AG08395 (cell line): ENCODE measurements at regions not wholly inside any gene's neighbourhood (a gene's known extent, or its start where the extent isn't known, plus 50 kb on each side); places are given as distances from the start of the nearest gene placed in this dataset.

Experiments
- DNase-seq: peaks from one replicate; pipeline ENCODE4 v3.0.0; 2012; ENCODE audit warnings: mixed read lengths, low spot score

DNA sequence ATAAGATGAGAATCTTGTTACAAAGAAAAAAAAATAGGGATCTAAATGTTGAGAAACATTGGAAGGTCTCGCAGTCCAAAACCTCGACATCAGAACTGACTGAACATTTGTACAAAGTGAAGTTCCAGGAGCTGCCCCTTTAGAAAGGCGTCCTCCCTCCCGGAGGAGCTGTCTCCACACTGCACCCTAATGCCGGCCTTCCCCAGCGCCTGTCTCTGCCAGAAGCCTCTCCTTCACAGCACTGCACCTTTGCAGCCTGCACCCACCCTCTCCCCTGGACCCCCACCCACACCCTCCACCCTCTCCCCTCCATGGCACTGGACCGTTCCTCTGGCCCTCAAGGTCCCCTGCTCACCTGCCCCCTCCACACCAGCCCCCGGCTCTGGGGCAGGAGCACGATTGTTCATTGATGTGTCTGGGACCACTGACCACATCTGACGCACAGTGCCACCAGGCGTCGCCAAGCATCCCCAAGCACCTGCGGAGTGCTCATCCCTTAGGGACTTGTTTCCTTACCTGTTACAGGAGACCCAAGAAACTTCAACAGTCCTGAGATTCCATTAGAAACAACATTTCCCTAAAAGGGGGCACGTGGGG lies 90.3 kb upstream of the SNTG2 start:
- DNase-seq = no peak

DNA sequence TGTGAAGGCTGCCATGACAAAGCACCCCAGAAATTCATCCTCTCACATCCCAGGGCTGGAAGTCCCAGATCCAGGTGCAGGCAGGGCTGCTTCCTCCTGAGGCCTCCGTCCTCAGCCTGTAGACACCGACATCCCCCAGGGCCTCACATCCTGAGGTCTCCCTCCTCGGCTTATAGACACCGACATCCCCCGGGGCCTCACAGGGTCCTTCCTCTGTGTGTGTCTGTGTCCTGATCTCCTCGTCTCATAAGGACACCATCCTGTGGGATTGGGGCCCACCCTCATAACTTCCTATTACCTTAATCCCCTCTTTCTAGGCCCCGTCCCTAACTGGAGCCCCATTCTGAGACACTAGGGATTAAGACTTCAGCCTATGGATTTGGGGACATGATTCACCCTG lies 92.0 kb upstream of the SNTG2 start:
- DNase-seq = no peak

DNA sequence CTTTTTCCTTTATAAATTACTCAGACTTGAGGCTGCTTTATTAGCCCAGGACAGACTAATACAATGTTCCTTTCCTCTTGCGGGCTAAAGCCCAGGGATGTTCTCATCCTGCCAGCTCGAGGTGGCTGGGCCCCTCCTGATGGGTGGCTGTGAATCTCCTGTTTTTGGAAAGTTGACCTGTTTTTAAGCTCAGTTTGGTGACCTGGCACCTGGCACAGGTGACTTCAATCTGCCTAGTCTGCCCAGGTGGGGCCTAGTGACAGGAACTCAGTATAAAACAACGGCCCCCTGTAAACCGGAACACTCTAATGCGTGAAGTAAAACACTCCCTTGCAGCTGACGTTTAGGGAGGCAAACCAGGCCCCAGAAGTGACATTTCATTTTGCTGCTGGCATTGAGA lies 92.7 kb upstream of the SNTG2 start:
- DNase-seq = no peak

DNA sequence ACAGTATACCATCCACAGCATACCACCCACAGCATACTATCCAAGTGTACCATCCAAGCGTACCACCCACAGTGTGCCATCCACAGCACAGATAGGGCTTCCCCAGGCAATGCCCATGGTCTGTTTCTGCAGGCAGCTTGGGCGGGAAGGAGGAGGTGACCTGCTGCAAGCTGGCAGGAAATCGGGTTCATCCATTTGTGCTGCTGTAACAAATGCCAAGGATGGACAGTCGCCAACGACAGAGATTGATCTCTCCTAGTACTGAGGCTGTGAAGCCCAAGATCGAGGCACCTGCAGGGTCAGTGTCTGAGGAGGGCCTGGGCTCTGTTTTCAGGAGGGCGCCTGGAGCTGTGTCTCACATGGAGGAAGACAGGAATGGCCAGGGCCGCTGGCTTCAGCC lies 93.6 kb upstream of the SNTG2 start:
- no peak for DNase-seq

DNA sequence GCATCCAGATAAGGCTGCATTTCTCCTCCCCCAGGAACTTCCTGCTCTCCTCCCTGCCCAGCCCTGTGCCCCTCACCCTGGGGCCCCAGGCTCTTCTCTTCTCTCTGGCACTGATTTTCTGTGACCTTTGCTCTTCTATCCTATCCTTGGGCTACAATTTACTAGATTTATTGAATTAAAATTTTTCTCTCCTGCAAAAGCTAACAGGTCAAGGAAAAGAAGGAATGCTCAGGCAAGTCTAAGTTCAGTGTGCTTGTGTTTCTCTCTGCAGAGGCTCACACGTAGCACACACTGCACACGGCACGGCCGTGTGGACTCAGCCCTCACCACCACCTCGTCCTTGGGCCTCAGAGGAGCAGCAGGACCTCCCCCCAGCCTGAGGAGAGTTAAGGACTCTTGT lies 94.2 kb upstream of the SNTG2 start:
- DNase-seq = no peak

DNA sequence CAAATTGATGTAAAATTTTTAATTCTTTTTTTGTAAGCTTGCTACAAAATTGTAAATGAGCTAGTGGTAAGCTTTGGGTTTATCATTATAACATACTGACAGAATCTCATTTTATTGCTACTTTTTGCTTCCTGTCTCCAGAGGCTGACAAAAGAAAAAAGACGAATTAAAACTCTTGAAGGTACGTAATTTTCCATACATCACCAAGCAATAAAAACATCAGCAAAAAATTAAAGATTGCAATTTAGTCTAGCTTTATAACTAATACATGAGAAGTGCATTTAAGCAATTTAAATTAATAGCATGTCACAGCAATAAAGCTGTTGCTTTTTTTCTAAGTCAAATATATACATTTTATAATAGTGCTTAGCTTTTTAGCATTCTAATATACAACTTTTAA lies 94.6 kb upstream of the SNTG2 start:
- no peak for DNase-seq

DNA sequence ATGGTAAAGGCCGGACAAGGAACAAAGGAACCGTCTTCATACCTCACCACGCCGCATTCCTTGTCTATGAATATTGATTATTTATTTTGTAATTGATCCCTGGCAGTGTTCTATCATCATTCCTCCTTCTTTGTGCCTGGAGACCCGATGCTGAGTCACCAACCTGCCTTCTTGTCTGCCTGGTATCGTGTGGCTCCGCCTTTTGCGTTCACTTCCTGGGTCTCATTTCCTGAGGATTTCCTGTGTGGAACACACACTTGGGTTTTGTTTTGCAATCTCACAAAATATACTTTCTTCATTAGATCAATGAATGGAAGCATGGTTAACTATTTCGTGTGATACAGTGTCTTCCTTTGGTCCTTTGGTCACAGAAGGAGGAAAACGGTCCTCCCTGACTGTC lies 95.5 kb upstream of the SNTG2 start:
- DNase-seq = no peak

DNA sequence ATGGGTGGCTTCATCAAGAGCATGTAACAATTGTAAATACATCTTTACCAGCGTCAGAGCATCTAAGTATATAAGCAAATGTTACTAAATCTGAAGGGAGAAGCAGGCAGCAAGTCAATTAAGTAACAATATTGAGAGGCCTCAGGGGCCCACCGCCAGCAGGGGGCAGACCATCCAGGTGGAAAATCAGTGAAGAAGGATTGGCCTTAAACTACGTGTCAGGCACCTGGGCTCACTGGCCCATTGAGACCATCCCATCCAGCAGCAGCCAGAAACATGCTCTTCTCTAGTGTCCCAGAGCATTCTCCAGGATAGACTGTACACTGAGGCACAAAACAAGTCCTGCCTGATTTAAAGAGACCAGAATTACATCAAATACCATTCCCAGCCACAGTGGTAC lies 96.2 kb upstream of the SNTG2 start:
- DNase-seq = peak; percentile 19

DNA sequence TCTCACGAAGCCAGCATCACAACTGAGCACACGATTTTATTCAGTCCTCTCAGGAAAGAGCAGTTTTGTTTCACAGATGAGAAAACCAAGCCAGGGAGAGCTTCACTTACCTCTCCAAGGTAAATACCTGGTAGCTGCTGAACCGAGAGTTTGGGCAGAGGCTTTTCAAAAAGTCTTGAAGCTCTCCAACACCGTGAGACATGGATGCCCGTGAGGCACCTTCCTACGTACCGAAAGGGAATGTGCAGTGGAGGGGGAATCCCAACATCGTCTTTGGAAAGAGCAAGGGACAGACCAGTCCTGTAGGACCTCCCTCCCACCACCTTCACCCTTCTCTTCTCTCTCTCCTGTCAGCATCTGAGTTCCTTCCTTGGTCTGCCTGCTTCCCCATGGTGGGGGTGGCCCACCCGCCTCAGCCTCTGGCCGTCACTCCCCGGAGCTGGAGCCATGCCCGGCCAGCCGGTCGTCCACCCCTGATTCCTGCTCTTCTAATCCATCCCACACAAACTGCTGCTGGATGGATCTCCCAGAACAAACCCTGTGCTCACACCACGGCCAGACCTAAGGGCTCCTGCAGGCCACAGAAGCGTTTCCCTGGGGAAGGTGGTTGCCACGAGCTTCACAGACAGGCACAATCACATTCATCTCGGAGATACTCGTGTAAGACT lies 97.3 kb upstream of the SNTG2 start:
- DNase-seq = no peak

DNA sequence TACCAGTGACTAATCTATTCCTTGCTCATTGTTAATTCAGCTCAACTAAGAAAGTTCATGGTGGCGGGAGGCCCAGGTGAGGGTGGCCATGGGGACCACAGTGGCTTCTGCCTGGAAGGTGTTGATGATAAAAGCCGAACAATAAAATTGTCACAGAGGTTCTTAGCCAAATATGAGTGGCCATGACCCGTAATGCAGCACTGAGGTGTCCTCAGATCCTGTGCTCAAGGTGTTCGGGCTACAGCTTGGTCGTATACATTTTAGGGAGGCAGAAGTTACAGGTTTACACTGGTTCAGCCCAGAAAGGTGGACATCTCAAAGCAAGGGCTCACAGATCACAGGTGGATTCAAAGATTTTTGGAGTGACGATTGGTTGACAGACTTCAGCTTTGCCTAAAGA lies 98.5 kb upstream of the SNTG2 start:
- DNase-seq = no peak

DNA sequence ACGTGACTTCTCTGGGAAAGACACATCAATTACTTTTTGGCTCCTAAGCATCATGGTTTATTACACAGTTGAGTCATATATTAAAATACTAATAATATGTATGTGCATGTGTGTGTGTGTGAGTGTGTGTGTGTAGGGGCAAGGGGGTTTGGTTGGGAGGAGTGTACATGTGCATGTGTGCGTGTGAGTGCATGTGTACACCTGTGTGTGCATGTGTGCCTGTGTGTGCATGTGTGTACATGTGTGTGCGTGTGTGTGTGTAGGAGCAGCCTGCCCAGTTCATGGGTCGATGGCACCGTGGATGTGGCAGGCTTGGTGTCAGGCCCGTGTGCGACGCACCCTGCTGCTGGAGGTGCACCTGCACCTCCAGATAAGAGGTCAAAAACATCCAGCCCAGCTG lies 99.0 kb upstream of the SNTG2 start:
- no peak for DNase-seq

DNA sequence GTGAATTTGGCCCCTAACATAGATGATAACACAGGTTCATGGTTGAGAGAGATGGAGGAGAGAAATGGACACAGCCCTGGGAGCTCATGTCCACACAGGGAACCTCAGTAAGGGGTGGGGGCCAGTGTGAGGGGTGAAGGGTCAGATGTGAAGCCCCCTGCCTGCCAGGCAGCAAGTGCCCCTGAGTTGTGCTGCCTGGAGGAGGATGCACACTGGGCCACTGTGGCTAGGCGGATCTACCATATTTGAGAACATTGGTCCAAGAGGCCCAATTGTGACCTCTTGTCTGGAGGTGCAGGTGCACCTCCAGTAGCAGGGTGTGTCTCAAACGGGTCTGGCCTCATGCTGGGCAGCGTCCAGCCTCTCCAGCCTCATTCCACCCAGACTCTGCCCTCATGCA lies 99.6 kb upstream of the SNTG2 start:
- no peak for DNase-seq

DNA sequence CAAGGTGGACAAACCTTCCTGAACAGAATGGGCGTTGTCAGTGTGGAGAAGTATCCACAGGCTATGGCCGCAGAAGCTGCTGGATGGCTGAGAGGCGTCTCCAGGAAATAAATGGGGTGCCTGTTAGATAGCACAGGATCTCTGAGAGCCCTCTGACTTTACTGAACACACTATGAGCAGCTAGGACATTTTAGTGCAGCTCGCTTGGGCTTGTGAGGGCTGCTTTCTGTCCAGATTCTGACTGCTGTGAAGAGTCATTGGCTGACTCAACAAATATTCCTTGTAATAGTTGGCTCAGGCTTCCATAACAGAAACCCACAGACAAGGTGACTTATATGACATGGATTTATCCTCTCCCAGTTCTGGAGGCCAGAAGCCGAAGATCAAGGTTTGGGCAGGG lies 100.2 kb upstream of the SNTG2 start:
- DNase-seq = no peak

DNA sequence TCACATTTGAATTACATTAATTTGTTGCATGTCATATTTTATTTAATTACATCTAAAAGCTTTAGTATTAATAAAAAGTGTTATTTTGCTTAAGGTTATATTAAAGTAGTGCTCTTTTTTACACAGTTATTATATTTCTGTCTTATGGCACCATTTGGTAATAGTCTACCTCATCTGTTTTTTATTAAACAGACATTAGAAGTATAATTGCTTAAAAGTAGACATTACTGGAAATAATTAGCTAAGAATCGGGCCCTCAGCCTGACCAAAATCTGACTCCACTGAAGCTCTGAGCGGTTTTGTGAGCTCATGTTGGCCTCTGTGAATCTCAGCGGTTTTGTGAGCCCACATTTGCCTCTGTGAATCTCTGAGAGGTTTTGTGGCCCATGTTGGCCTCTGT lies 102.5 kb upstream of the SNTG2 start:
- no peak for DNase-seq

DNA sequence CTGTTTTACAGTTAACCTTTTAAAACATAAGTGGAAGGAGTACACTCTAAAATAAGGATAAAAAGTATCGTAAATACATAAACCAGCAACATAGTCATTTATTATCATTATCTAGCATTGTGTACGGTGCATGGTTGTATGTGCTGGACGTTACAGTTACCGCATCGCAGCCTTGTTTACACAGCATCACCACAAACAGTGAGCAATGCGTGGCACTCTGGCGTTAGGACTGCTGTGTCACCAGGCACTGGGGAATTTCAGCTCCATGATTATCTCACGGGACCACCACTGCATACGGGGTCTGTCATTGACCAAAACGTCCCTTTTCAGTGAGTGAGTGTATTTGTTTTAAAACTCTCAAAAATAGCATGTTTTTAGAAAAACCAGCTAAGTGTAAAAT lies 103.0 kb upstream of the SNTG2 start:
- no peak for DNase-seq

DNA sequence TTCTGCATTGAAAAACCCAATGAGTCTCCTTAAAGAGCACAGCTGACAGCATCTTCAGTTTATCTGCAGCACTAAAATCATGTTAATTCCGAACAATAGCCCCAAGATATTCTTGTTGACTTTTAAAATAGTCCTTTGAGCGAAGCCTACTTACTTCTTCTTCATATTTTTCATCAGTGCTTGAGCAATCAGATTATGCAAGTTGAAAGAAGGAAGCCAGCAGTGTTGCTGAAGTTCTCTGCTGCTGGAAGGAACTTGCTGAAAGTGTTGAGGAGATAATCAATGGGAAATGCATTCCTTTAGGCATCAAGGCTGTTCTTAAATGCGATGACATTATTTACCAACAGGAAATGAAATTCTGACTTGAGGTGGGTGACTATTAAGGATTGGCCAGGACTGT lies 105.9 kb upstream of the SNTG2 start:
- no peak for DNase-seq

DNA sequence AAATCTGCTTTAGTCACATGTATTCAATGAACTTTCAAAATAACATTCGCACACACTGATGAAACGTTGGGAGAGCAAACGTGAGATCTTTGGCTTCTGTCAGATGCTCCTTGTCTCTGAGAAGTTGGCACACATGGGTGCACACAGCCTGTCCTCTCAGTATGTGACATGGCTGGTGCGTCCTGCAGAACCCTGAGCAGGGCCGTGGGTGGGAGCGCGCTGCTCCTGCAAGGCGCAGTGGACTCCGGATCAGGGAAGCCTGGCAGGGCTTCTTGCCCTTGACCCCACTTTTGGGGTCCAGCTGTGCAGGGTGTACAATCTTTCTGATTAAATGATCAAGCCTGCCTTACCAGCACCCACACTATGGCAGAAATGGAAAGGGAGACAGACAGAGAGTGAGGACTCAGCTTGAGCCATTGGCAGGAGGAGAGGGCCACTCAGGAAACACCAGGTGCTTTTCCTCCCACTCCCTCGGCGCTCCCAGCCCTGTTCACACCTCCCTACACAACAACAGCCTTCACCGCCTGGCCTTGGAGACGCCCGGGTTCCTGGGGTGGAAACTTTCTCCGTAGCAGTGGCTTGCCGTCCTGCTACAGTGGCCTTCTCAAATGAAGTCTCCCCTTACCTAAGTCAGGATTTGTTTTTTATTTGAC lies 108.4 kb upstream of the SNTG2 start:
- no peak for DNase-seq

DNA sequence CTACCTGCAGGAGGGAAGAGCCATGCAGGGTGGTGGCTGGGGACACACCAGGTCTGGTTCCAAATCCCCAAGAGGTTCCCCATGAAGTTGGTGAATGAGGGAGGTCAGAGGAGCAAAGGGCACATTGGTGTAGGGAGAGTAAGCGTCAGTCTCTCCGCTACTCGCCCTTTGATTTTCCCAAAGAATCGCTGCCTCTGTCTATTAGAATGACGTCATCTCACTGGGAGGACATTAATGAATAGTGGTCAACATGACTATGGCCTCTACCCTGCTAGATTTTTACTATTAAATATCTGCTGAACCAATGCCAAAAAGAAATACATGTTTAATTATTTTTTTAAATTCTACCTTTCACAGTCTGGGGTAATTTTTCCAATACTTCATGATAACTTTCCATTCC lies 109.6 kb upstream of the SNTG2 start:
- no peak for DNase-seq

DNA sequence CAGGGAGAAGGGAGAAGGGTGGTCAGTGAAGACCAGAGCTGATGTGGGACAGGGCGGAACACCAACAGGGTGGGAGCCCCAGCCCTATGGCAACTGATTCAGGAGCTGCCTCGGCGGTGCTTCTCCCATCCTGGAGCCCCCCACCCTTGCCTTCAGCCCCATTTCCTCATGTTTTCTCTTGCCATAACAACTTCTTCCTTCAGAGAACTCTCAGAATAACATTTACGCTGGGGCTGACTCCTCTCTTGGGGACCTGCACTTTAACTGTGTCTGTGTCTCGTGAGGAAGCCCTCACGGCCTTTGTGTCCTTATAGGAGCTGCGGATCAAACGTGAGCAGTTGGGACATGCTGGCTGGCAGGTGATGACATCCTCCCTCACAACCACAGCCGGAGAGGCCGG lies 116.4 kb upstream of the SNTG2 start:
- DNase-seq = no peak

DNA sequence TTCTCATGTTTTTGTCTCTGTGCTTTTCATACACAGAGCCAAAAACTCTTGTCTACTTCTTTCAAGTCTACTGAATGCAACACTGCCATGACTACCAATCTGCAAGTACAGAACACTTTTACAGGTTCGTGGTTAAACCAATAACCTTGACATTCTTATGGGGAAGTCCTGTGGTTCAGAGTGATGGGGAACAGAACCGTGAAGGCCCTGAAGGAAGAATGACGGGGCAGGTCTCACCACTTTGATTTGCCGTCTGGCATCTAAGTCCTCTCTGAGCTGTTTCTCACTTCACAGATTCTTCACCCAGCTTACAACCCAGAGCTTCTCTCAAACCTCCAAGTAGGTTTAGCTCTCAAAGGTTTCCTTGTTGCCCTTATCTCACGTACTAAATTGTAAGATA lies 117.5 kb upstream of the SNTG2 start:
- DNase-seq = no peak

DNA sequence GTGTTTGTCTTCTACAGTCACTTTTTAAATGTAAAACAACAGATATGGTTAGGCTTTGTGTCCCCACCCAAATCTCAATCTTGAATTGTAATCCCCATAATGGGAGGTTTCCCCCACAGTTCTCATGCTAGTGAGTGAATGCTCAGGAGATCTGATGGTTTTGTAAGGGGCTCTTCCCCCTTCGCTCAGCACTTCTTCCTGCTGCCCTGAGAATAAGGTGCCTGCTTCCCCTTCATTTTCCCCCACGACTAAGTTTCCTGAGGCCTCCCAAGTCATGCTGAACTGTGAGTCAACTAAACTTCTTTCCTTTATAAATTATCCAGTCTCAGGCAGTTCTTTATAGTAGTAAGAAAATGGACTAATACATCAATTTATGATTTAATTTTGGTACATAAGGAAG lies 118.0 kb upstream of the SNTG2 start:
- DNase-seq = no peak

DNA sequence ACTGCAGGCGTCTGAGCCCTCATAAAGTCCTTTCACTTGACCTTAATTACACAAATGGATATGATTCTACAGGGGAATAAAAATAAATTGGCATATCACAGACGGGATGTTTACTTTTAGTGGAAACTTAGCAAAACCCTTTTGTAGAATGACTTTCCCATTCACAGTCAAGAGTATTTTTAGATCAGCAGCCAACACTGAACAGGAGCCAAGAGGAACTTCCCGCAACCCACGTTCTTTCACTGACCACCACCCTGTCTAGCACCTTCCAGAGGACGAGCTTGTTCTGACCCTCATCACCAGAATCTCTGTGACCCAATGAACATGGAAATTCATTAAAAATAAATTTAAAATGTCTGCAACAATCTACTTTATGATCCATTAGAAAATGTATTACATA lies 119.0 kb upstream of the SNTG2 start:
- no peak for DNase-seq

DNA sequence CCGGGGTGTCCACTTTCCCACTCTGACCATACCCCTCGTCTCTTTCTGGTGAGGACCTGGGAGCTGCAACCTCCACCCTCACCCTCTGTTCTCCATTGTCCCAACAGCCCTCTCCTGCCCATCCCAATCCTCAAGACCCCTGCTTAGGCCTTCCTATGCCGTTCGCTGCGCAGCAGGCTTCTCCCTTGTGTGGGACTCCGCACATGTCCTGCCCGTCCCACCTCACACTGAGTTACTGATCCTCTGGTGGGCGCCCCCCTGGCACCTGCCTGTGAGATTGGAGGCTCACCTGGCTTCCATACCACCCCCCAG lies 119.5 kb upstream of the SNTG2 start:
- no peak for DNase-seq
